Stimulated activated CD8-positive, alpha-beta memory T cell treated with anti-CD3 and anti-CD28 coated beads, Interleukin-7, amount 100 ng/mL, for 4 hours (primary cell): ENCODE measurements at regions not wholly inside any gene's neighbourhood (a gene's known extent, or its start where the extent isn't known, plus 50 kb on each side); places are given as distances from the start of the nearest gene placed in this dataset.
"Not testable (repeated sequence)": the region's sequence is repeated elsewhere in the genome, so short reads cannot be mapped to it uniquely, and the experiment has no call there.

Experiments
- DNase-seq, 2 donors: peaks; one replicate each; pipeline ENCODE4 v3.0.0-alpha.2; 2020; ENCODE audit warnings: low read depth in 2 of 2

DNA sequence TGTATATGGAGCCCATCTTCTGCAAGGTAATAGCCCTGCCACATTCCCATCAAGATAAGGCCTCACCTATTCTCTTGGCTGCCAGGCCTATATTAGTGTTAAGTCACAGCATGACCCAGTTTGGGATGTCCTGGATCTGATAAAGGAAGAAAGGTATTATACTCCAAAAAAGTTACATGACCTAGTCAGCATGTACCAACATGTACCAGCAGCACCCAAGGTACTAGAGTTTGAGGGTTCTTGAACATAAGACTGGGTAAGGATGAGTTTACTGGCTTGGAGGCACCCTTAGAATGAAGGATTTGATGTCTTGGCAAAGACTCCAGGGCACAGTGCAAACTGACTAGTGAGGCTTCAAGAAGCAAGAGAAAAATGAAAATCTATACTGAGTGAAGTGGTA lies 232.5 kb downstream of the SQOR start:
- no peak for DNase-seq

DNA sequence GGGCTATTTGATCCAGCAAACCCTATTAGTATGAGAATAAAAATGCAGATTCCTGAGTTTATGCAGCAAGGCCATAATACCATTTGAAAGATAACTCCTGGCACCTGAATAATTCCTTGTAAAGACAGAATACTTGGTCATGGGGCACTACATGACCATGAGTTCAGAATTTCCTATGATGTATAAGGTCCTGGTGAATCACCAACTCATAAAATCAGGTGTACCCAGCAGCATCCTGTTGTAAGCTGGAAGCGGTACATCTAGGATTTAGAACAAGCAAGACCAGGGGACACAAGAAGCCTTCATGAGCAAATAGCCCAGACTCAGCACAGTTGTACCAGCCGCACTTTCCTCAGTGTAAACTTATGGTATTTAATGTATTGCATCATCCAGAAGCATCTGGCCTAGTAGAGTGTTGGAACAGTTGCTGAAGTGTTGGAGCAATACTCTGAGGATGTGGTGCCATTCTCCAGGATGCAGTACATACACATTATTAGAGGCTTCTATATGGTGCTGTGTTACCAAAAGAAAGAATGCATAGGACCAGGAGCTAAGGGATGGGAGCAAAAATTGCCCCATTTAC lies 233.4 kb downstream of the SQOR start:
- DNase-seq, result no peak

DNA sequence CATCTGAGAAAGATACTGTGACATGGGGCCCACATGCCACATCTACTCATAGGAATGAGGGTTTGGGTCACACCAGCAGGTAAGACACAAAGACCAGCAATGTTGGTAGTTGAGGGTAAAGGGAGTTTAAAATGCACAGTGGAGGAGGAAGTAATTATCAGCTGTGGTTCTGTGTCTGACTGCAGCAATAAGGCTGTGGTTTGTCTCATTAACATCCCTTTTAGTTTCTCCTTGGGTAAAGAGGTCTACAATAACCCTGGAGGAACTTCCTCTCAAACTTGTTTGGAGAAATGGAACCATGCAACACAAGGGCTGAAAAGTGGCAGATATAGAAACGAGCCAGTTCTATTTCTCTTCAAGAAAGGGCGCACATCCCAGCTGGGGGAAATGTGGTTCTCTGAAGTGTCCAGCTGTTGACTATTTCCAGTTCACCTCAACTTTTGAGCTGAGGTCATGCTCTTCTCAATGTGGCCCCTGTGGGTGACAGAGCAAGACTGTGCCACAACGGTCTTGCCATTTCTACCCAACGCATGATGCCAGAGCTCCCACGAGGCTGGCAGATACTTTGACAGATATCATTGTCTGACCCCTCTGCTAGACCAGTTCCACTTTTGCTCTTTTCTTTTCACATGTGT lies 234.3 kb downstream of the SQOR start:
- no peak for DNase-seq

DNA sequence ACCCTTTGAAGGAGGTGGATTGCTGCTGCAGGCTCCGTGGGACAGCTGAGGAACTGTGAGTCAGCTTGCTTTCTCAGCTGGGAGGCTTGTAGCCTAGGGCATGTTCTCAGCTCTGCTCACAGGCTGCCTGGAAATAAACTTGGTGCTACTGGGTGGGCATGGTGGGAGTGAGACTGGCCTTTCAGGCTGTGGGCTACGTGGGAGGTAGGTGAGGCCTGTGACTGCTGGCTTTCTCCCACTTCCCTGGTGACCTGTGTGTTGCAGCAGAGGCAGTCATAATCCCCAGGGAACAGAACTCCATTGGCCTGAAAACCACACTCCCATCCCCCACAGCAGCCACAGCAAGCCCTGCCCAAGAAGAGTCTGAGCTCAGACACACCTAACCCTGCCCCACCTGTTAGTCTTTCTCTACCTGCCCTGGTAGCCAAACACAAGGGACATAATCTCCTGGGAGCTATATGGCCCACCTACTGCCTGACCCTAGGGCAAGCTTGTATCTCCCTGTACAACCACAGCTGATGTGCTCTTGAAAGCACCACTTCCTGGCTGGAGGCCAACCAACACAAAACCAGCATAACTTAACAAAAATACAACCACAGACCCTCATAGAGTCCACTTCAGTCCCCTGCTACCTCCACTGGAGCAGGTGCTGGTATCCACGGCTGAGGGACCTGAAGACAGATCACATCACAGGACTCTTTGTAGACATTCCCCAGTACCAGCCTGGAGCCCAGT lies 236.5 kb downstream of the SQOR start:
- no peak for DNase-seq

DNA sequence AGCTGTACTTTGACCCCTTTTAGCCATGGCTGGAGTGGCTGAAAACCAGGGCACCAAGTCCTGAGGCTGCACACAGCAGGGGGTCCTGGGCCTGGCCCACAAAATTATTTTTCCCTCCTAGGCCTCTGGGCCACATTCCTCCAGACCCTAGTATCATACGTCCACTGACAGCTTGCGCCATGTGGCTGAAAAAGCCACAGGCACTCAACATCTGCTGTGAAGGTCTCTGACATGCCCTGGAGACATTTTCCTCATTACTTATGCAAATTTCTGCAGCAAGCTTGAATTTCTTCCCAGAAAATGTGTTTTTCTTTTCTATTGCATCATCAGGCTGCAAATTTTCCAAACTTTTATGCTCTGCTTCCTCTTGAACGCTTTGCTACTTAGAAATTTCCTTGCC lies 239.0 kb downstream of the SQOR start:
- no peak for DNase-seq

DNA sequence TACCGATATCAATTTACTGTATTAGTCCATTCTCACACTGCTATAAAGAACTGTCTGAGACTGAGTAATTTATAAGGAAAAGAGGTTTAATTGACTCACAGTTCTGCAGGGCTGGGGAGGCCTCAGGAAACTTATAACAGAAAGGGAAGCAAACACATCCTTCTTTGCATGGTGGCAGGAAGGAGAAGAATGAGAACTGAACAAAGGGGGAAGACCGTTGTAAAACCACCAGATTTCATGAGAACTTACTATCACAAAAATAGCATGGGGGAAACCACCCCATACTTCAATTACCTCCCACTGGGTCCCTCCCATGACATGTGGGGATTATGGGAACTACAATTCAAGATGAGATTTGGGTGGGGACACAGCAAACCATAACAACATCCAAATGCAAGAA lies 239.7 kb downstream of the SQOR start:
- not testable (repeated sequence) for DNase-seq

DNA sequence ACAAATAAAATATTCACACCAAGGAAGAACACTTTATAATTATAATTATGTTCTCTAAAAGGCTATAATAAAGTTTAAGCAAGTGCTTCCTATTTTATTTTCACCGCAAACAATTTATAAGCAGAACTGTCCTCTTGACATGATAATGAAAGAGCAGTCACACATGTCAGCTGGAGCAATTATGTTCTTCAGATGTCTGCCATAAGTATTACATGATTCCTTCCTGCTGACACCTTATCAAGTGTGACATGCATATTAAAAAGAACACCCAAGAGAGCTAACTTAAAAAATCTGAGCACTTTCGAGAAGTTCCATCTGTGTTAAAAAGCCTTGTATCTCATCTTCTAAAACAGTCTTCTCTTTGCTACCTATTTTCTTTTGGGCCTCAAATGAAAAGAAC lies 249.5 kb downstream of the SQOR start:
- DNase-seq, result no peak

DNA sequence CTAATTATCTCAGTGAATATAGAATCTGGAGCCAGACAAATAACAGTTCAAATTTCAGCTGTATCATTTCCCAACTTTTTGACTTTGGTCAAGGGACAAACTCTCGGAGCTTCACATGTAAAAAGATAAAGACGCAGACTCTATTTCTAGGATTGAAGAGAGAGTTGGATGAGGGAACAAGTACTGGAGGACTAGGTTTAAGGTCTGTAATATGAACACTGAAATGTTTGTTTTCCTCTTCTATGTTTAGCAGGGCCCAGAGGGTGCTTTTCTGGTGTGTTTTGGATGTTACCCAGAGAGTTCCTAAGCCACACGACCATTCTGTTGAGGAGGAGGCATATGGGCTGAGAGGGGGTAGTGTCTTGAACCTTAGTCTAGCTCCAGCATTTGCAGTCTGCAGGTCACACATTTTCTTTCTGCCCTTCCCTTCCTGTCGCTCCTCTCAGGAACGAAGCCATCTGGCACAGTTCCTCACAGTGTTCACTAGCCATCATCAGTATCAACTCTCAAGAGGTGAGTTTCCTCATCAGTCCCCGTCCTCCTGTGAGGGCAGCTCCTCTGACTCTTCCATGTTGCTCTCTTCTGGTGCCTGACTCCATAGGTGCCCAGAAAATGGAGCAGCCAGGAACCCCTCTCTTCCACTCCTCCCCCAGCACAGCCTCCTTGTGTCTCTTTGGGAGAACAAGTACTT lies 250.1 kb downstream of the SQOR start:
- no peak for DNase-seq

DNA sequence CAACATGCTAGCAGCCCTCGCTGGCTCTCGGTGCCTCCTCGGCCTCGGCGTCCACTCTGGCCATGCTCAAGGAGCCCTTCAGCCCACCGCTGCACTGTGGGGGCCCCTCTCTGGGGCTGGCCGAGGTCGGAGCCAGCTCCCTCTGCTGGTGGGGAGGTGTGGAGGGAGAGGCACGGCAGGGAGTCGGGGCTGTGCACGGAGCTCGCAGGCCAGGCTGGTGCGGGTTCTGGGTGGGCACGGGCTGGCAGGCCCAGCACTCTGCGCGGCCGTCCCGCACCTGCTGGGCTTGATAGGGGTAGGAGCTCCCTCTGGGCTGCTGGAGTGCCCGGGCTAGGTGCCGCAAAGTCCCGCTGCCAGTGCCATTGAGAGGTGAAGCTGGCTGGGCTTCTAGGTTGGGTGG lies 251.0 kb downstream of the SQOR start:
- DNase-seq, result no peak

DNA sequence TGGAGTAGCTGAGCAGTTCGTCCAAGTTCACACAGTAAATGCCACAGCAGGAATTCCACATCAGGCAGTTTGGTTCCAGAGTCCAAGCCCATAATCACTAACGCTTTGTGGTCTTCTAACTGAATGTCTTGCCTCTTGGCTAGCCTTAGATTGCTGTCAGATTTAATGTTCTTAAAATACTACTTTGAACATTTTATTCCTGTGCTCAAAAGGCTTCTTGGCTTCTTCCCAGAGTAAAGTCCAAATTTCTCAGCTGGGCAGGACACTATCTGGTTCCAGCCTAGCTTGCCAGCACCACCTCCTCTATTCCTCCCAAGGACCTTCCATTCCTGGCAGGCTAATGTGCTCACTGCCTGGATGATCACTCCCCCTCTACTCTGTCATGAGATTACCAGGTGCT lies 256.9 kb downstream of the SQOR start:
- no peak for DNase-seq

DNA sequence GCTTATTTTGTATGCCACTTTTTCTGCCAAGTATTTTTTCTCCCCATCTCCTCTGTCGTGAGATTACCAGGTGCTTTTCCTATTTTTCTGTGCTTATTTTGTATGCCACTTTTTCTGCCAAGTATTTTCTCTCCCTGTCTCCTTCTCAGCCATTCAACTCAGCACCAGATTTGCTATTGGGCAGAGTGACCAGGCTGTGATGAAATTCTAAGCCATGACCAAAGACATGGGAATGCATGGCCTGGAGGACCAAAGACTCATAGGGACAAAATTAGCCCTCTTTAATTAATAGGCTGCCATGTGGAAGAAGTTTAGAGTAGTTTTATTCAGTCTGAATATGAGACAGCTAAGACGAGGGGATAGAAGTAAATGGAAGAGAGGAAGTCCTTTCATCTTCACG lies 257.4 kb downstream of the SQOR start:
- no peak for DNase-seq

DNA sequence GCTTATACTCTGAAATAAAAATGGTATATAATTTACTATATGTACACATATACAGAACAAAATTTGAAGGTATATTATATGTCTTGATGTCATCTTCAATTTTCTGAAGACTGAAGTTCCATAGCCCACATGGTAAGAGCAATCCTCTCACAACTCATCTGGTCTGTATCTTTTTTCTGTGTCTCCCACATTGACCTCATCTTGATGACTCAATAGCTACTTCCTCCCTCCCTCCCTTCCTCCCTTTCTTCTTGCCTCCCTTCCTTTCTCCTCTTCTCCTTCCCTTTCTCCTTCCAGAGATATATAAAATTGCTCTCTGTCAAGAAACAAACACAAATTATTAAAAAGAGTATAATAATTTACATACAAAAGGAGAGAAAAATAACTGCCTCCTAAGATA lies 268.5 kb downstream of the SQOR start:
- DNase-seq, result no peak

DNA sequence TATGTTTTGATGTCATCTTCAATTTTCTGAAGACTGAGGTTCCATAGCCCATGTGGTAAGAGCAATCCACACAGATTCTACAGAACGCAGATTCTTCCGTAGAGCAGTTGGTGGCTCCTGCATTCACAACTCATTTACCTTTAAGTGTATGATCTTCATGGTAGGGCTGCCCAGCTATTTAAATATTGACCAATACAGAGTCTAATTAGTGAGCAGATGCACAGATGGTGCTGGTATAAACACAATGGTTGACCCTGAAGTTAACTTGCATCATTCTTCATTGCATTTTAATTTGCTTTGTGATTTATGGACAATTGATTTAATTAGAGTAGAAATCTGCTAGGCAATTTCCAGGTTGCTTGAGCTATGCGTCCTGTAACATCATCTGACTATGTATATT lies 269.2 kb downstream of the SQOR start:
- no peak for DNase-seq

DNA sequence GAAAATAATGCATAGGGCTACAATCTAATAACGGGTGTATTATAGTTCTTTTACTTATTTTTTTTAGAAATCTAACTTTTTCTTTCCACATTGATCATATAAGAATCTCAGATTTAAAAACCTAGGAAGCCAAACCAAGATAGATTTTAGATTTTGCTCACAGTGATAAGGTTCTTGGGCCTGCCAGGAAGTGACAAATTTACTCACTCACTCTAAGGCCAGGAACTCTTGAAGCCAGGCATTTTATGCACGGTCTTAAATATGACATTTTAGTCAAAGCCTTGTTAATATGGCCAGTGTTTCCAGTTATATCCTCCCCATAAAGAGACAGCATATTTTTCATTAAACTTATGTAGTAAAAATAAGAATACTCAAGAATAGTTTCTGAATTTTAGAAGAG lies 271.4 kb downstream of the SQOR start:
- no peak for DNase-seq

DNA sequence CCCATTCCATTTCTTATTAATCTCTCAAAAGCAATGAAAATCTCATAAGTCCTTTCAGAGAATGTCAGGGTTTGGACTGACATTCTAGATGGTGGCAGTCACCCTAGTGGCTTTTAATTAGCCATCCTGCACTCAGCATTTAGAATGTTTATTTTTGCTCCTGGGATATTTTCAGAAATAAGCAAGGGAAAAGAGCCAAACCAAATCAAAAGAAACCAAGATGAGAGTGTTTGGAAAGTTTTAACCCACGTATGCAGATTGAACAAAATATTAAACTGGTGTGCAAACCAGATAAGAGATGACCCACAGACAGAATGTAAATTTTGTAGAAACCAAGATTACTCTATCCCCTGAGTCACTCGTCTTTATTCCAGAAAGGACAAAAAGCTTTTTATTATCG lies 275.8 kb downstream of the SQOR start:
- no peak for DNase-seq

DNA sequence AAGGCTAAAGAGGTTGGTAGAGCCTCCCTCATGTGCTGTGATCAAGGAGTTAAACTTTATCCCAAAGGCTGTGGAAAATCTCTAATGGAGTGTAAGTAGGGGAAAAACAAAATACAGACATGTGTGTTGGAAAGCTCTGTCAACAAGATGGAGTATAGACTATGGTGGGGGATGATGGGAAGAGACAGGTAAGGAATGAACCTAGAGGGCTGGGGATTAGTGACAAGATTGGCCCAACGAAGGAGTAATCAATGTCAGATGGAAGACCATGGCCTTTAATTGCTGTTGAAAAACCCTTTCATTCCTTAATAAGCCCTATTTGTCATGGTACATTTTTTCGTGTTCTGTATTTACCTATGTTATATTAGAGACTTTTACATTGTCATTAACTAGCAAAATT lies 278.6 kb downstream of the SQOR start:
- no peak for DNase-seq

DNA sequence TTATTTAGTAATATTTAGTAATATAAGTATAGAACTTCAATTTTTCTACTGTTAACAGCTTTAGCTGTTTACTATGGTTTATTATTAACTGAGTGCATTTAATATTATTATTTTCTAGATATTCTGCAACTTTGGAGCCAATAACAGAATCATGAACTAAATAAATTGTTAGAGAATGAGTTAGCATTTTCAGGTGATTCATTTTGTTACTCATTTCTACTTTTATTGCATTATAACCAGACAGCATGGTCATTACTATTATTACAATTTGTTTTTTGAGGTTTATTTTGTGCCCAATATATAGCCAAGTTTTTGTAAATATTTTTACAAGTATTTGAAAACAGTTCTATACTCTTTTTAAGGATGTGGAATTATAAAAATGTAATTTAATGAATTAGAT lies 279.6 kb downstream of the SQOR start:
- no peak for DNase-seq

DNA sequence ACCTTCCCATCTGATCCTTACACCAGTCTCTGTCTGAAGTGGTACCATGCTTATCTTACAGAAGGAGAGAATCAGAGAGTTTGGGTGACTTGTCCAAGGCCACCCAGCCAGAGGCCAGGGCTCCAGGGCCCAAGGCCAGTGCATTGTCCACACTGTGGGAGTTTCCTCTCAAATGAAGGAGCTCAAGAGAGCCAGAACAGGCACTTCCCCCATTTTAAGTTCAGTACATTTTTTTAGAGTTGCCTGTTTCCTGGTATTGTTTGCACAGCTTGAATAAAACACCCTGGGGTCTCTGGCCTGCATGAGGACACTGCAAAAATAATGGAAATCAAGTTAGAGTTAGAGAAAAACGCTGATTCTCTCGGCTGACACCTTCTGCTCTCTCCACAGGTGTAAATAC lies 284.0 kb downstream of the SQOR start:
- no peak for DNase-seq

DNA sequence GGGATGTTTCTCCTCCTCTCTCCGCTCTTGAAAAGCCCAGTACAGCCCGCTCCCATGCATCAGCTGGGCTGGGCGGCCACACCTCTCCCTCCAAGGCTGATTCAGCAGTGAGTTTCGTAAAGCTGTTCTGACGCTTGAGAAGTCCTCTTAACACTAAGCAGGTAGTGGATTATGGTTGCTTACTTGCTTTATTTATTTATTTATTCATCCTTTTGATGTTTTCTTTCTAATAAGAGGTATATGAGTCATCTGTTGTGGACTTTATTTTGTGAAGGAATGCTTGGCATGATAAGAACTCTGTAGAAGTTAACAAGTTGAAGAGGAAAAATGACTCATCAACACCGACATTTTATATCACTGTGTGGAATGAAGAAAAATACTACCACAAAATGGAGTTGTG lies 285.0 kb downstream of the SQOR start:
- DNase-seq, result no peak

DNA sequence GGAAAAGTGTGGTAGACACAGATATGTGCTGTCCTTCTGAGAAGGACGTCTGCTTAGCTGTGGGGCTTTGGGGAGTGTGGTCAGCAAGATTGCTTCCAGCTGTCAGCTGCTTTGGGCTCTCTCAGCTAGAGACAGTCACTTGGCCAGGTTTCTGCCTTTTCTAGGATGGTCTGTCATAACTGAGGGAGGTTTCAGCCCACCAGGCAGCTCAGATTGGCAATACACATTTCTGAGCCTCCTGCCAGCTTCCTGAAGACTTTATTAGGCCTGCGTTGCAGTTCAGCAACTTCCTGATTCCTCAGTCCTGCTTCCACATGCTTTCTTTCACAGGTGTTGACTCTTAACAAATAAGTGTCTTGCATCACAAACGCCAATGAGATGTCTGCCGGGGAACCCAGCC lies 286.5 kb downstream of the SQOR start:
- DNase-seq, result no peak

DNA sequence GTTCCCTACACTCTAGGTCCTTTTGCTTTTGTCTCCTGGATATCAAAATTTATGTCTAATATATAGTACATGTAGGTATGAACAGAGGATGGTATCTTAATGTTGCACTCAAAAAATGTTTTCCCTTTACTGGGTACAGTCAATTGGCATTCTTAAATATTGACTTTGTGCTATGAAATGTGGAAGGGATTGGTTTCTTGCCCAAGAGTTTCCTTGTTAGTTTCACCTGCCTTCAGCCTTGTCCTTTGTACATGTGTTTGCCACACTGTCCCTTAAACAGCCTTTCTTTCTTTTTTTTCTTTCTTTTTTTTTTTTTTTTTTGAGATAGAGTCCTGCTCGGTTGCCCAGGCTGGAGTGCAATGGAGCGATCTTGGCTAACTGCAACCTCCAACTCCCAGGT lies 287.1 kb downstream of the SQOR start:
- DNase-seq, result no peak

DNA sequence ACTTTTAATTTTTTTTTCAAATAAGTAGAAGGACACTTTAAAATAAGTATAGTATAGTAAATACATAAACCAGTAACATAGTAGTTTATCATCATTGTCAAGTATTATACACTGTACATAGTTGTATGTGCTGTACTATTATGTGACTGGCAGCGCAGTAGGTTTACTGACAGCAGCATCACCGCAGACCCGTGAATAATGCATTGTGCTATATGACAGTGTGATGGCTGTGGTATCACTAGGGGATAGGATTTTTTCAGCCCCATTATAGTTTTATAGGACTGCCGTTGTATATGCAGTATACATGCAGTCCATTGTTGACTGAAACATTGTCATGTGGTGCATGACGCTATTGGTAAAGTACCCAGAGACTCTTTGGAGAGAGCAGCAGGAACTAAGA lies 306.5 kb downstream of the SQOR start:
- no peak for DNase-seq

DNA sequence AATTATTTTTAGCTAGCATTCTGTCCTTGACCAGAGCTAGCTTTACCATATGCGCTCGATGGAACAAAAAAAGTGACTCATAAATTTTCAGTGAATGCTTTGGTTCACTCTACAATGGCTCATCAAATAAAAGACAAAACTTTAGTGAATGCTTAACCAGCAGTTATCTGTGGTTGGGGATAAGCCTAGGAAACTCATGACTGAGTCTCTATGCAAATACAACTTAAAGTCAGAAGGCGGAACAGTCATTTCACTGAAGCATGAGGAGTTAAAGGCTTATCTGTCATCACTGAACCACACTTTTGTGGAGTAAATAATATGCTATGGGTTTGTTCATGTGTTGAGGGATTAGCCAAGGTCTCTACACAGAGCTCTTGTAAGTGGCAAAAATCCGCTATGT lies 308.4 kb downstream of the SQOR start:
- DNase-seq, result no peak
